ENCODE measurements at regions not wholly inside any gene's neighbourhood (a gene's known extent, or its start where the extent isn't known, plus 50 kb on each side); places are given as distances from the start of the nearest gene placed in this dataset.

DNA sequence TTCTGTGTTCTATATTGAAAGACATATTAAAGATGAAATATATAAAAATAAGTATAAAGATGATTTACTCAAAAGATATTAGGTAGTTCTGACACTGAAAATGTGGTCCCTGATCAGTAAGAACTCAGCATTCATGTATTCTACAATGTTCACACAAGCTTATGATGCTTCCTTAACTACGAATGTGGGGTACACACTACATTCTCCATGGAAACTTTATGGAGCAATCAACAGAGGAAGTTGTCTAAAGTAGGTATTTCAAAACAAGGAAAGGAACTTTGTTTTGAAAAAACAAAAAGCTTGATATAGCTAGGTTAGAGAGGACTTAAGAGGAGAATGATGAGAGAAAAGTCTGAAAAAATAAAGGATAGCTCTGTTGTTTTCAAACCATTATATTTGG, 119.7 kb upstream of the RGS18 start:
- TF ChIP-seq, protein P1, sequence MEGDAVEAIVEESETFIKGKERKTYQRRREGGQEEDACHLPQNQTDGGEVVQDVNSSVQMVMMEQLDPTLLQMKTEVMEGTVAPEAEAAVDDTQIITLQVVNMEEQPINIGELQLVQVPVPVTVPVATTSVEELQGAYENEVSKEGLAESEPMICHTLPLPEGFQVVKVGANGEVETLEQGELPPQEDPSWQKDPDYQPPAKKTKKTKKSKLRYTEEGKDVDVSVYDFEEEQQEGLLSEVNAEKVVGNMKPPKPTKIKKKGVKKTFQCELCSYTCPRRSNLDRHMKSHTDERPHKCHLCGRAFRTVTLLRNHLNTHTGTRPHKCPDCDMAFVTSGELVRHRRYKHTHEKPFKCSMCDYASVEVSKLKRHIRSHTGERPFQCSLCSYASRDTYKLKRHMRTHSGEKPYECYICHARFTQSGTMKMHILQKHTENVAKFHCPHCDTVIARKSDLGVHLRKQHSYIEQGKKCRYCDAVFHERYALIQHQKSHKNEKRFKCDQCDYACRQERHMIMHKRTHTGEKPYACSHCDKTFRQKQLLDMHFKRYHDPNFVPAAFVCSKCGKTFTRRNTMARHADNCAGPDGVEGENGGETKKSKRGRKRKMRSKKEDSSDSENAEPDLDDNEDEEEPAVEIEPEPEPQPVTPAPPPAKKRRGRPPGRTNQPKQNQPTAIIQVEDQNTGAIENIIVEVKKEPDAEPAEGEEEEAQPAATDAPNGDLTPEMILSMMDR (IDR thresholded peaks at IDR 0.05; ENCODE audit: insufficient read depth, low read depth, low read length): no peak
- TF ChIP-seq EZH2 (IDR thresholded peaks at IDR 0.05; ENCODE audit: insufficient read depth, low read length): no peak
